HG03097 (cell line): ENCODE measurements at regions not wholly inside any gene's neighbourhood (a gene's known extent, or its start where the extent isn't known, plus 50 kb on each side); places are given as distances from the start of the nearest gene placed in this dataset.

Source experiments
- ATAC-seq: cut with Tn5 transposase; IDR thresholded peaks from one replicate; pipeline ENCODE4 v1.9.1; 2021; ENCODE audit not compliant: unreplicated experiment, low FRiP score

- no peak for ATAC-seq
Measured at GRCh38 chr4:129167640-129168260, 71.8 kb downstream of the C4orf33 start.

GRCh38 chr4:129172181-129172580 lies 76.2 kb downstream of the C4orf33 start:
- no peak for ATAC-seq

GRCh38 chr4:129176864-129177263 lies 80.9 kb downstream of the C4orf33 start:
- ATAC-seq, result no peak

- no peak for ATAC-seq
Measured at GRCh38 chr4:129179276-129179675, 83.3 kb downstream of the C4orf33 start.

GRCh38 chr4:129189630-129190029 lies 93.7 kb downstream of the C4orf33 start:
- no peak for ATAC-seq

GRCh38 chr4:129193357-129194100 lies 97.6 kb downstream of the C4orf33 start:
- ATAC-seq, result no peak

GRCh38 chr4:129208481-129208880 lies 112.5 kb downstream of the C4orf33 start:
- ATAC-seq, result no peak

GRCh38 chr4:129213692-129214091 lies 117.7 kb downstream of the C4orf33 start:
- no peak for ATAC-seq

- no peak for ATAC-seq
Measured at GRCh38 chr4:129218360-129218759, 122.4 kb downstream of the C4orf33 start.

GRCh38 chr4:129218897-129219296 lies 122.9 kb downstream of the C4orf33 start:
- no peak for ATAC-seq

- no peak for ATAC-seq
Measured at GRCh38 chr4:129220254-129220653, 124.3 kb downstream of the C4orf33 start.

GRCh38 chr4:129223945-129224344 lies 128.0 kb downstream of the C4orf33 start:
- ATAC-seq, result no peak

- ATAC-seq, result no peak
Measured at GRCh38 chr4:129230846-129231245, 134.9 kb downstream of the C4orf33 start.

- no peak for ATAC-seq
Measured at GRCh38 chr4:129231945-129232588, 136.1 kb downstream of the C4orf33 start.

GRCh38 chr4:129232589-129233337 lies 136.8 kb downstream of the C4orf33 start:
- no peak for ATAC-seq

GRCh38 chr4:129233691-129234090 lies 137.7 kb downstream of the C4orf33 start:
- ATAC-seq, result no peak

GRCh38 chr4:129236351-129236750 lies 140.4 kb downstream of the C4orf33 start:
- no peak for ATAC-seq

- ATAC-seq, result no peak
Measured at GRCh38 chr4:129239088-129239487, 143.1 kb downstream of the C4orf33 start.

GRCh38 chr4:129240816-129241215 lies 144.9 kb downstream of the C4orf33 start:
- no peak for ATAC-seq

GRCh38 chr4:129246145-129246544 lies 150.2 kb downstream of the C4orf33 start:
- ATAC-seq, result no peak

- no peak for ATAC-seq
Measured at GRCh38 chr4:129246910-129247461, 151.0 kb downstream of the C4orf33 start.
